Epithelial cell of proximal tubule (primary cell): ENCODE measurements at regions not wholly inside any gene's neighbourhood (a gene's known extent, or its start where the extent isn't known, plus 50 kb on each side); places are given as distances from the start of the nearest gene placed in this dataset.
"Not testable (repeated sequence)": the region's sequence is repeated elsewhere in the genome, so short reads cannot be mapped to it uniquely, and the experiment has no call there.

Experiments
- DNase-seq: peaks from one replicate; pipeline ENCODE4 v3.0.0-alpha.2; 2011; ENCODE audit warnings: low read depth
- H3K4me3 ChIP-seq: 2 replicates; pipeline ENCODE4 v1.5.1; 2011; ENCODE audit warnings: low read depth, mild to moderate bottlenecking, low read length
- TF ChIP-seq, protein P1 (sequence below): conservative IDR thresholded peaks from 2 replicates; pipeline ENCODE4 v1.5.1; 2012; ENCODE audit warnings: low read depth, mild to moderate bottlenecking, low read length

DNA sequence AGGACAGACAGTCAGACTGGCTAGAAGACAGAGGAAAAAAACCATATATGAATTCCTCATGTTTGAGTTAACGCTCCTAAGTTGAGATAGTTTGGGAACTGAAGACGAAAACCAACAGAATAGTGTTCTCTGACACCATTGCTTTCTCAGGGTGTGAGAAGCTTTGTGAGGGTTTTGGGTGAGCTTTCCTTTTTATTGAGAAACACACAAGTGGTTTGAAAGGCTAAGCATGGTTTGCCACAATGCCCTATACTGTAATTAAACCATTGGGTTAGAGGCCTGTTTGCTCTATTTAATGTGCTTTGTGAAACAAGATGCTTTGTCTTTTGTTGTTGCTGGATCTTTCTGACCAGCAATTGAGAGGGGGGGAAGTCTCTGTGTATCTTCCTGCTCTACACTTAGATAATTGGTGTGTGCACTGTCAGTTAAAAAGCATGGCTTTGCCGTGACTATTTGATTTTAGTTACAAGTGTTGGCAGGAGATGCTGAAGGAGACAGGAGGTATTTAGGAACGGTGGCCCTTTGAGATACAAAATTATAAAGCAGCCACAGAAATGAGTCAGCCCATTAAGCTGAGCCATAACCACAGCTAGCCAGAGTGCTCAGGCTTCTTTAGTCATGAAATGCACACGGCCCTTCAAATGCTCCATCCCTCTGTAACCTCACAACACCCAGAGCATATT, 273.0 kb upstream of the PREP start:
- DNase-seq = peak; percentile 2
- TF ChIP-seq, protein P1, sequence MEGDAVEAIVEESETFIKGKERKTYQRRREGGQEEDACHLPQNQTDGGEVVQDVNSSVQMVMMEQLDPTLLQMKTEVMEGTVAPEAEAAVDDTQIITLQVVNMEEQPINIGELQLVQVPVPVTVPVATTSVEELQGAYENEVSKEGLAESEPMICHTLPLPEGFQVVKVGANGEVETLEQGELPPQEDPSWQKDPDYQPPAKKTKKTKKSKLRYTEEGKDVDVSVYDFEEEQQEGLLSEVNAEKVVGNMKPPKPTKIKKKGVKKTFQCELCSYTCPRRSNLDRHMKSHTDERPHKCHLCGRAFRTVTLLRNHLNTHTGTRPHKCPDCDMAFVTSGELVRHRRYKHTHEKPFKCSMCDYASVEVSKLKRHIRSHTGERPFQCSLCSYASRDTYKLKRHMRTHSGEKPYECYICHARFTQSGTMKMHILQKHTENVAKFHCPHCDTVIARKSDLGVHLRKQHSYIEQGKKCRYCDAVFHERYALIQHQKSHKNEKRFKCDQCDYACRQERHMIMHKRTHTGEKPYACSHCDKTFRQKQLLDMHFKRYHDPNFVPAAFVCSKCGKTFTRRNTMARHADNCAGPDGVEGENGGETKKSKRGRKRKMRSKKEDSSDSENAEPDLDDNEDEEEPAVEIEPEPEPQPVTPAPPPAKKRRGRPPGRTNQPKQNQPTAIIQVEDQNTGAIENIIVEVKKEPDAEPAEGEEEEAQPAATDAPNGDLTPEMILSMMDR = no peak

GRCh38 chr6:105672856-105673538, 270.1 kb upstream of the PREP start:
- DNase-seq = not testable (repeated sequence)

More for the DNA sequence above, 273.0 kb upstream of the PREP start:
- H3K4me3 ChIP-seq = no peak overlapping the region

DNA sequence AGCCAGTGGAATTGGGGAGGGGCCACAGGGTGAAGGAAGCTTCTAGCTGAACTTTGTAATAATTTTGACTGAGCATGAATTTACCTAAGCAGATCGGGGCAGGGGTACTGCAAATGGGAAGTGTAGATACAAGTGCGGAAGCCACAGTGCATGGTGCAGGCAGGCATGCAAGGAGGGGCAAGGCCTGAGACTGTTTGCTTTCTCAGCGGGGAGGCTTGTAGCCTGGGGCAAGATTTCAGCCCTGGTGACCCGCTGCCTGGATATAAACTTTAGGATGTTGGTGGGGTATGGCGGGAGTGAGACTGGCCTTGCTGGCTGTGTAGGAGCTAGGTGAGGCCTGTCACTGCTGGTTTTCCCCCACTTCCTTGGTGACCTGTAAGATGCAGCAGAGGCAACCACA, 266.4 kb upstream of the PREP start:
- DNase-seq = no peak
- TF ChIP-seq, protein P1 = no peak
- no peak overlapping the region for H3K4me3 ChIP-seq

More at GRCh38 chr6:105672856-105673538, 270.1 kb upstream of the PREP start:
- H3K4me3 ChIP-seq = not testable (repeated sequence)

- TF ChIP-seq, protein P1 = no peak
- no peak overlapping the region for H3K4me3 ChIP-seq
- DNase-seq = no peak
These were observed 264.2 kb upstream of the PREP start for GRCh38 chr6:105667056-105667455.

GRCh38 chr6:105664931-105665330, 262.0 kb upstream of the PREP start:
- no peak overlapping the region for H3K4me3 ChIP-seq
- TF ChIP-seq, protein P1 = no peak
- DNase-seq = no peak

GRCh38 chr6:105651969-105652368, 249.1 kb upstream of the PREP start:
- DNase-seq = no peak
- TF ChIP-seq, protein P1 = no peak

DNA sequence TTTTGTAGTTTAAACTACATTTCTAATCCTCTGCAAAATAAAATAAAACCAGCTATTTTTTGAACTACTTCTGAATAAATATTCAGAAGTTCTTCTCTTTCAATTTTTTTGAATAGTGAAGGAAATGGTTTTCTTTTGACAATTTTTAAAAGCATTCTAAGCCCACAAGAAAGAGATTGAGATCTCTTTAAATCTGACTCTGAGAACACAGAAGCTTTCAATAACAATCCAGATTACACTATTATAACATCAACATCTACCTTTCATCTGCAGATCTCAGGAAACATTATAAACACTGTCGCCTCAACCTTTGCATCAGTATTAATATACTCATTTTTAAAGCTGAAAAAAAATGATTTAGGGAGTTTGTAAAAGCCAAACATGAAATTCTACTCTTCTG, 247.5 kb upstream of the PREP start:
- no peak for DNase-seq
- TF ChIP-seq, protein P1 = no peak
- no peak overlapping the region for H3K4me3 ChIP-seq

More at GRCh38 chr6:105651969-105652368, 249.1 kb upstream of the PREP start:
- no peak overlapping the region for H3K4me3 ChIP-seq
